Kidney capillary endothelial cell (primary cell): ENCODE measurements at regions not wholly inside any gene's neighbourhood (a gene's known extent, or its start where the extent isn't known, plus 50 kb on each side); places are given as distances from the start of the nearest gene placed in this dataset.
"Not testable (repeated sequence)": the region's sequence is repeated elsewhere in the genome, so short reads cannot be mapped to it uniquely, and the experiment has no call there.

ENCODE experiments used
- DNase-seq: peaks from one replicate; pipeline ENCODE4 v3.0.0-alpha.2; 2018; ENCODE audit warnings: low spot score

- DNase-seq: not testable (repeated sequence)
Observed at GRCh38 chr4:67412153-67412712, 133.1 kb downstream of the CENPC start.

- DNase-seq: no peak
Observed at GRCh38 chr4:67403342-67403741, 142.0 kb downstream of the CENPC start.

- DNase-seq: no peak
Observed at GRCh38 chr4:67401902-67402301, 143.4 kb downstream of the CENPC start.

GRCh38 chr4:67397931-67398330 is 147.4 kb downstream of the CENPC start:
- DNase-seq: no peak

- no peak for DNase-seq
Observed at GRCh38 chr4:67397031-67397430, 148.3 kb downstream of the CENPC start.

- DNase-seq: no peak
Observed at GRCh38 chr4:67396008-67396407, 149.3 kb downstream of the CENPC start.

- no peak for DNase-seq
Observed at GRCh38 chr4:67394879-67395278, 150.4 kb downstream of the CENPC start.

GRCh38 chr4:67393699-67394281 is 151.5 kb downstream of the CENPC start:
- DNase-seq: peak; percentile 30

GRCh38 chr4:67393007-67393406 is 152.3 kb downstream of the CENPC start:
- DNase-seq: no peak

- not testable (repeated sequence) for DNase-seq
Observed at GRCh38 chr4:67381406-67381804, 163.9 kb downstream of the CENPC start.

GRCh38 chr4:67380702-67381405 is 164.4 kb downstream of the CENPC start:
- DNase-seq: not testable (repeated sequence)

GRCh38 chr4:67380154-67380553 is 165.1 kb downstream of the CENPC start:
- no peak for DNase-seq

GRCh38 chr4:67375291-67375690 is 170.0 kb downstream of the CENPC start:
- DNase-seq: no peak

- DNase-seq: no peak
Observed at GRCh38 chr4:67371615-67372014, 173.7 kb downstream of the CENPC start.

- DNase-seq: no peak
Observed at GRCh38 chr4:67366311-67366861, 178.9 kb downstream of the CENPC start.

GRCh38 chr4:67365661-67366245 is 179.6 kb downstream of the CENPC start:
- no peak for DNase-seq

- no peak for DNase-seq
Observed at GRCh38 chr4:67355806-67356205, 189.5 kb downstream of the CENPC start.

GRCh38 chr4:67346654-67347053 is 198.6 kb downstream of the CENPC start:
- no peak for DNase-seq

GRCh38 chr4:67344594-67345380 is 200.5 kb downstream of the CENPC start:
- DNase-seq: no peak

GRCh38 chr4:67343199-67343598 is 202.1 kb downstream of the CENPC start:
- DNase-seq: no peak

GRCh38 chr4:67342291-67342690 is 203.0 kb downstream of the CENPC start:
- DNase-seq: no peak

GRCh38 chr4:67333664-67334063 is 211.6 kb downstream of the CENPC start:
- no peak for DNase-seq
